Head of caudate nucleus (tissue), 42 donors: ENCODE measurements at regions not wholly inside any gene's neighbourhood (a gene's known extent, or its start where the extent isn't known, plus 50 kb on each side); places are given as distances from the start of the nearest gene placed in this dataset.

Experiments used
- DNase-seq, 42 donors: peaks; one replicate each; pipeline versions ENCODE4 v3.0.0 to v3.0.0-alpha.2; 2020 to 2021; ENCODE audit warnings: mixed read lengths in 7 of 42
- intact Hi-C: fragments of 100-400 bp; cut with DNase I; formaldehyde crosslinking; loops from one replicate; pipeline ENCODE4 v1.15.0; 2022

DNA sequence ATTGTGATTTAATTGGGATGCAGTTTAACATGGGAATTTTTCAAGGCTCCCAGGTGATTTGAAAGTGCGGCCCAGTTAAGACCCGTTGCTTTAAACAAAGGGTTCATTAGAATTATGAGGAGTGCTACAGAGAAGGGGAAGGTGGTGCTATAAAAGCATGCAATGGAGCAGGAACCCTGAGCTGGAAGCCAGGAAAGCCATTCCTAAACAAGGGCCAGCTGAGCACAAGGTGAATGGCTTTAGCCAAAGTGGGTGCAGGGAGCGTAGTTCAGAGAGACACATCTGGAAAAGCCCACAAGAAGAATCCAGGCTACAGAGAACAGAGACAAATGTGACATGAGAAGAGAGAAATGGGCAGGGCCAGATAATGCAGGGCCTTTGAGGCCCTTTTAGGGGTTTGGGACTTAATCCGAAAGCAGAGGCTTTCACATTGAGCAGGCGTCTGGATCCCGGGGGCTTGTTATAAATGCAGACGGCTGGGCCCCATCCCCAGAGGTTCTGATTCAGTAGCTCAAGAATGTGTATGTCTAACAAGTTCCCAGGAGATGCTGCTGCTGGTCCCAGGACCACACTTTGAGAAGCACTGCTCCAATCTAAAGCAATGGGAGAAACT, 138.1 kb upstream of the WWC1 start:
- intact Hi-C loops: no loop called here
- no peak for DNase-seq

- DNase-seq: no peak
- intact Hi-C loops: no loop called here
Observed at GRCh38 chr5:168153876-168154270, 137.6 kb upstream of the WWC1 start.

DNA sequence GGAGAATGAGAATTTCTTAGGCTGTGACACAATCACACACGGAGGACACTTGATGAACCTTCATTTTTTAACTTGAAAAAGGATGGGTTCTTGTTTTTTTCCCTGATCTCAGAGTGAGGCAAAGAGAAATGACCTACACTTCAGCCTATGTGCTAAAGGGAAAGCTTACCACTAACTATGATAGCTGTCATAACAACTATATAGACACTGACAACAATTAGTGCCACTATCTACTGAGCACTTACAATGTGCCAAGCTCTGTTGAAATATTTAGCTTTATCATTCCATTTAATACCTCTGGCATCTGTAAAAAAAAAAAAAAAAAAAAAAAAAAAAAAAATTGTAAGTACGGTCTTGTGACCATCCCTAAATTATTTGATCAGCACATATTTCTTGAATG, 135.9 kb upstream of the WWC1 start:
- intact Hi-C loops: no loop called here
- no peak for DNase-seq

DNA sequence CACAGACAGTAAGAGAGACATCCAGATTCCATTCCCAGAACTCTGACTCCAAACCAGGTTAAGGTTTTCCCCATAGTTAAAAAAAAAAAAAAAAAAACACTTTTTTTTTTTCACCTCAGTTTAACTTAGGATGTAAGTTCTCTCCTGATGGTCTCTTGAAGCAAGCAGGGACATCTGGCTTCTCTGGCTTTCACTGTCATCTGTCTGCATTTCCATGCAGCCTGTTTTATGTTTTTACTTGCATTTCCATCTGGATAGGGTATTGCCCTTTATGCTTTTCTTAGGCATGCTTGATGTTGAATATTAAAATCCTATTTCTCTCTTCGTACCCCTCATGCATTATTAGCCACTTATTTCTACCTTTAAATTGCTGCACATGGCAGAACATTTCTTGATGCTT, 135.3 kb upstream of the WWC1 start:
- no peak for DNase-seq
- intact Hi-C loops: no loop called here

- intact Hi-C loops: no loop called here
- no peak for DNase-seq
Observed at GRCh38 chr5:168157141-168157540, 134.3 kb upstream of the WWC1 start.

GRCh38 chr5:168159425-168159824, 132.0 kb upstream of the WWC1 start:
- intact Hi-C loops: no loop called here
- DNase-seq: no peak

- intact Hi-C loops: no loop called here
- peak in 1 of 42 donors; percentile 21 for DNase-seq
Observed at GRCh38 chr5:168162464-168162863, 129.0 kb upstream of the WWC1 start.

- intact Hi-C loops: no loop called here
- no peak for DNase-seq
Observed at GRCh38 chr5:168163966-168164365, 127.5 kb upstream of the WWC1 start.

GRCh38 chr5:168165221-168165914, 126.1 kb upstream of the WWC1 start:
- DNase-seq: peak in 21 of 42 donors; percentile 5 to 68 (median 29)
- intact Hi-C loops: no loop called here

DNA sequence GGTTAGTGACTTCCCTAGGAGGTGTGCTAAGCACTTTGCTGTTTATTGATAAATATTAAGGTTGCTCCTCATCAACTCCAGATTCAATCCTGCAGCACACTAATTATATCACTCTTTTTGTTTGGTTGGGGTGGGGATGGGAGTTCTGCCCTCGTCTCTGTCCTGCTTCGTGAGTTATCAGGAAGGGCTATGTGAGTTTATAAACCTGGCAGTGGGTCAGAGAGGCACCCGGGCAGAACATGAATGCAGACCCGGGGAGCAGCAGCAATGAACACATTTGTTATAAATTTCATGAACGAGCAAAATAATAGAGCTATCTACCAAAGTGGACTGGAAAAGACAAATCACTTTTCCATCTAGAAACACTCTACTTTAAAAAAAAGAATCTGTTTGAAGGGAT, 125.5 kb upstream of the WWC1 start:
- no peak for DNase-seq
- intact Hi-C loops: no loop called here

DNA sequence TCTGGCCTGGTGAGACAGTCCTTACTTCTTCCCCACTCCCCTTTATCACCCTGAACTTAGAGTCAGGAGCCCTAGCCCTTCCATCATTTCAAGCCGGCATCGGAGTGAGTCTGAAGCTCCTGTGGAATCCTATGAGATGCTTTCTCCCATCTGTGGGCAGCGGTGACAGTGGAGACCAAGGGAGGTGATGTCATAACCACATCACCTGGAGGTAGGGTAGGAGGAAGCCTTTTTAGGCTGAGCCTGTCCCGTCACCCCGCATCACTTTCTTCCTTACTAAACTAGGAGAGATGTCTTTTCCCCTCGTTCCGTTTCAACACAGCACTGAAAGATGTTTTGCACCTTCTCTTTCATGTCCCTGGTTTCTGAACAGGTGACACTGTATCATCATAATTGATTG, 124.1 kb upstream of the WWC1 start:
- DNase-seq: peak in 8 of 42 donors; percentile 16 to 66 (median 36)

GRCh38 chr5:168168978-168169698, 122.3 kb upstream of the WWC1 start:
- peak in 2 of 42 donors; percentile 7 to 28 for DNase-seq
- intact Hi-C loops: no loop called here

More for the DNA sequence above, 124.1 kb upstream of the WWC1 start:
- intact Hi-C loops: no loop called here

DNA sequence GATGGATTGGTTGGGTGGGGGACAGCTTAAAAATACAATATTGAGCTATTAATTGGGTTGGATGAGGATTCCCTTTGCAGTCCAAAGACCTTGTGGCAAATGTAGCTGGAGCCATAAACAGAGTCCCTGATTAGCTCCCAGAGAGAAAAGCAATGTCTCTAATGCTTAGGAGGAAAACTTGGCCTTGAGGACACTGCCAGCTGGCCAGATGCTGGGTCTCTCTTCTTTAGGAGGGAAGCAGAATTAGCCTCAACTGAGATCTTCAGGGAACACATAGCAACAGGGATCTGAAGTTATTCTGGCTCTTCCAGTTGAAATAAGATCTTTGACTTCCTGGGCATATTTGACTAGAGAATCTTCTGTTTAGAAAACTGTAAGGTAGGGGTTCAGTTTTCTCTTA, 121.7 kb upstream of the WWC1 start:
- intact Hi-C loops: no loop called here
- no peak for DNase-seq

- intact Hi-C loops: no loop called here
- DNase-seq: no peak
Observed at GRCh38 chr5:168171901-168172759, 119.3 kb upstream of the WWC1 start.

DNA sequence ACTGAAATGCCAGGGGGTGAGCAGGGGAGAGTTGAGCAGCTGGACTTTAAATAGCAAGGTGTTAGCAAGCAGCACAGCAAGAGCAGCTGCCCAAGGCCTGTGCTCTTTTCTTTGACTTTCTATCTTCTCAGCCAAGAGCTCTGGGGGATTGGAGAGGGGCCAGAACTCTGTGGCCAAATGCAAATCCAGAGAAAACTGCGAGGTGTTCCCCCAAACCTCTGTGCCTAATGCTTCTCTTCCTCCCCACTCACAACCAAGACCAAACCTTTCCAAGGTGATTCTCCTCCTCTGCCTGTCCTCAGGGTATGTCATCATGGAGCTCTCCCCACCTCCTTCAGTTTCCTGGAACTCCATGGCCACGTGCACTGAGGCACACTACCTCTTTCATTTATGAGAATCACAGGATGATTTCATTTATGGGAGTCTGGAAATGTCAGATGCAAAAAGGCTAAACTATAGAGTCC, 118.7 kb upstream of the WWC1 start:
- no peak for DNase-seq
- intact Hi-C loops: no loop called here

GRCh38 chr5:168174376-168174775, 117.1 kb upstream of the WWC1 start:
- intact Hi-C loops: no loop called here
- no peak for DNase-seq

DNA sequence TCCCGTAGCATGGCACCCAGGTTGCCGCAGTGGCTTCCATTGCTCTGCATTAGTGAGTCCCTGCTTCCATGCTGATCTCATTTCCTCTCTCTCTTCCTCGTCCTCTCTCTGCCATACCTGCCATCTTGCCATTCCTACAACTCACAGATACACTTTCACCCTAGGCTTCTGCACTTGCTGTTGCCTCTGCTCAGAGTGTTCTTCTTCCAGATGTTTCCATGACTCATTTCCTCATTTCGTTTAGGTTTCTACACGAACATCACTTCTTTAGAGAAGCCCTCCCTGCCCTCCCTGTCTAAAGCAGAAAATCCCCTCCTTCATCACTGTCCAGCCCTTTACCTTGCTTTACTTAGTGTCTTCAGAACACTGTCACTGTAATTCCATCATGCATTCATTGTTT, 115.2 kb upstream of the WWC1 start:
- intact Hi-C loops: no loop called here

DNA sequence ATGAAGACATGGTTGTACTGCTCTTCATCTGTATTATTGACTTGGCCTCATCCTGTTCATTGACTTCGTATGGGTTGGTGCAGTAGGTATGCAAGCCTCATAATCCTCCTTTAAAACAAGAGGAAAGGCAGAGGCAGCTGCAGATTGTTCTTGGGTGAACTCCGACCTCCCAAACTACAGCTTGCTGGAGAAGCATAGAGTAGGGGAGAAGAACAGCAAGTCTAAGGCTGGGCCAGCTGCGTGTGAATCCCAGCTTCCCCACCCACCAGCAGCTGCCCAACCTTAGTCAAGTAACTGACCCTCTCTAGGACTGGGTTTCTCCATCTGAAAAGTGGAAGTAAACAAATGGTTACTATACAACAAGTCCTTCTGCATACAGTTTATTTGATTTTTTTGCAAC, 114.5 kb upstream of the WWC1 start:
- no peak for DNase-seq
- intact Hi-C loops: no loop called here

More for the DNA sequence above, 115.2 kb upstream of the WWC1 start:
- no peak for DNase-seq

DNA sequence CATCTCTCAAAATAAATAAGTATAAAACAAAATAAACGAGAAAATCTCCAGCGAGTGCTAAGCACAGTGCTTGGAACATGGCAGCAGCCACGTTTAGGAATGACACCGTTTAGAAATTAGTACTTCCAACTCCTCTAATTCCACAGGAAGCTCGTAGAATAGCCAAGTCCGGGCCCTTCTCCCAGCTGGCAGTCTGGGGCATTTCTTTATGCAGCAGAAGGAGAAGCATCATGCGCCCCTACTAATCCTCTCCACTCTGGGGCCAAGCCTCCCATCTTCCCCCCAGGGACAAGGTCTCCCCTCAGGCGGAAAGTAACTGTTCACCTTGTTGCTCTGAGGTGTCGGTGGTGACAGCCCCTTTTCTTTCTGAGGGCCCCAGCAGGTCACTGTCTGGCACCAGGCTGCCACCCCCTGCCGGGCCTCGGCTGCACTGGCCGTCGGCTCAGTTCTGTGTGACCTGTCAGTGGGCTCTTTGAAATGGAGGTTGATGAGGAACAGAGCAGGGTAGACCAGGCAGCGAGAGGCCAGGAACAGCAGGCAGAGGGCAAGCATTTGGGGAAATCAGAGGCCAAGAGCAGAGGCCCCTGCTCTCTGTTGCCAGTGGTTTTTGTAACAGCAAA, 113.5 kb upstream of the WWC1 start:
- intact Hi-C loops: no loop called here
- peak in 1 of 42 donors; percentile 17 for DNase-seq
